ENCODE measurements at regions not wholly inside any gene's neighbourhood (a gene's known extent, or its start where the extent isn't known, plus 50 kb on each side); places are given as distances from the start of the nearest gene placed in this dataset.

DNA sequence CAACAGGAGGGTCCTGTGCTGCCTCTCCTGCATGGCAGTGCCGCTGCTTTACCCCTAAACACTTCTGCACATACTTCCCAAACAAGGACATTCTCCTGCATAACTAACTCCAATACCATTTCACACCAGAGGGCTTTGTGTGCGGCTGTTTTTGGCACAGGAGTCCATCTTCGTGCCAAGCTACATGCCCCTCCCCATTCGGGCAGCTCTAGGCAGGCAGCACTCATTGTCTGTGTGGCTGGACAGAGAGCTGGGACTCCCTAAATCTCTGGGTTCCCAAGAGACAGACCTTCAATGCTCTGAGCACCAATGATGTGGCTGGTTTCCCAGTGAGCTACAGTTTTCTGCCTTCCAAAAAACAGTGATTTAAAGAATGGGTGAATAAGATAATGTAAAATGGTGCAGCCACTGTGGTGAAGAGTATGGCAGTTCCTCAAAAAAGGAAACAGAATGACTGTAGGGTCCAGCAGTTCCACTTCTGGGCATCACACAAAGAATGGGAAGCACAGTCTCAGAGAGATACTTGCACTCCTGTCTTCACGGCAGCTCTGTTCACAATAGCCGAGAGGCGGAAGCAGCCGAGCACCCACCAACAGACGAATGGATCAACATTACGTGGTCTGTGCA is 80.3 kb upstream of the DUSP22 start:
- H3K36me3 ChIP-seq (ENCODE audit: insufficient read depth, low read length), result no peaks in the 10 kb centered on the region
- no peak overlapping the region for H3K27ac ChIP-seq (ENCODE audit: low read depth, low read length)
- no peaks in the 10 kb centered on the region for H3K9me3 ChIP-seq (ENCODE audit: low read length)
- H3K4me3 ChIP-seq (ENCODE audit: low read depth in 1 of 2, low read length in 2 of 2), result no peak overlapping the region
- H3K9ac ChIP-seq (ENCODE audit: low read length), result no peak overlapping the region
- no peaks in the 10 kb centered on the region for H3K4me1 ChIP-seq (ENCODE audit: insufficient read depth, low read length)
- H3K27me3 ChIP-seq (ENCODE audit: control insufficient read depth in 1 of 2, insufficient read depth in 2 of 2, low read length in 2 of 2), result peaks cover 0 to 7% of the 10 kb centered on the region in 2 donors

DNA sequence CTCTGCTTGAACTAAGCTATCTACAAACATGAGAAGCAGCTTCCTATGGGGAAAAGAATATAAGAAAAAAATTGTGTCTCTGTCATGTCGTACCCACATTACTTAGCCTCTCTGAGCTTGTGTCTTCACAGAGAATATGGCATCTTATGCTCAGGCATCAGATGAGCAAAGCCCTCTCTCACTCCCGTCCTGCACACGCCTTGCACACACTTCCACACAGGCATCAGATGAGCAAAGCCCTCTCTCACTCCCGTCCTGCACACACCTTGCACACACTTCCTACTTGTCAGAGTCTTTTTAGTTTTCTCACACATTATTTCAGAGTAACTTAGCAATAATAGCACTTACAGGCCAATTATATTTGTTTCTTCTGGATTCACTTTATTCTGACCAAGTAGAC is 79.0 kb upstream of the DUSP22 start:
- H3K27me3 ChIP-seq (ENCODE audit: control insufficient read depth in 1 of 2, insufficient read depth in 2 of 2, low read length in 2 of 2), result peaks cover 0 to 7% of the 10 kb centered on the region in 2 donors

DNA sequence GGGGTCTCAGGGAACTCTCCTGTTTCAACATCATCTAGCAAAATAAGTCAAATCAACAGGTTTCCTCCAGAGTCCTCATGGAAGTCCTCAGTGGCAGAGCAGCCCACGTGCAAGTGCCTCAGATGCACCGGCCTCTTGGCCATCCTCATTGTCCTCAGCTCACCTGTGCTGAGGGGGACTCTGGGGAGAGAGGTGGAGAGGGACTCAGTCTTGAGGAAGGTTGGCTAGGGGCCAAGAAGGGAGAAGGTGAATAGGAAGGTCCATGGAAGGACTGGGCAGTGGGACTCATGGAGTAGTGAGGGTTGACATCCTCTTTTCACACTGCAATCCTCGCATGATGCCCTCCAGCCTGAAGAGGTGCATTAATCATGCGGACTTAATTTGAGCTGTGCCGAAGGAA is 77.9 kb upstream of the DUSP22 start:
- no peaks in the 10 kb centered on the region for H3K9me3 ChIP-seq (ENCODE audit: low read length)
- H3K4me1 ChIP-seq (ENCODE audit: insufficient read depth, low read length), result no peaks in the 10 kb centered on the region
- no peak overlapping the region for H3K4me3 ChIP-seq (ENCODE audit: low read depth in 1 of 2, low read length in 2 of 2)
- no peak overlapping the region for H3K27ac ChIP-seq (ENCODE audit: low read depth, low read length)
- H3K27me3 ChIP-seq (ENCODE audit: control insufficient read depth in 1 of 2, insufficient read depth in 2 of 2, low read length in 2 of 2), result peaks cover 0 to 11% of the 10 kb centered on the region in 2 donors
- no peaks in the 10 kb centered on the region for H3K36me3 ChIP-seq (ENCODE audit: insufficient read depth, low read length)
- H3K9ac ChIP-seq (ENCODE audit: low read length), result no peak overlapping the region

More for the DNA sequence above, 79.0 kb upstream of the DUSP22 start:
- Histone ChIP-seq H3K4me3 (ENCODE audit: low read depth in 1 of 2, low read length in 2 of 2) (no peak overlapping the region), H3K9ac (ENCODE audit: low read length) (no peak overlapping the region), H3K4me1 (ENCODE audit: insufficient read depth, low read length) (no peaks in the 10 kb centered on the region), H3K36me3 (ENCODE audit: insufficient read depth, low read length) (no peaks in the 10 kb centered on the region), H3K27ac (ENCODE audit: low read depth, low read length) (no peak overlapping the region), H3K9me3 (ENCODE audit: low read length) (no peaks in the 10 kb centered on the region)

- Histone ChIP-seq H3K4me3 (ENCODE audit: low read depth in 1 of 2, low read length in 2 of 2) (no peak overlapping the region), H3K9me3 (ENCODE audit: low read length) (no peaks in the 10 kb centered on the region), H3K9ac (ENCODE audit: low read length) (no peak overlapping the region), H3K4me1 (ENCODE audit: insufficient read depth, low read length) (no peaks in the 10 kb centered on the region), H3K36me3 (ENCODE audit: insufficient read depth, low read length) (no peaks in the 10 kb centered on the region), H3K27me3 (ENCODE audit: control insufficient read depth in 1 of 2, insufficient read depth in 2 of 2, low read length in 2 of 2) (peaks cover 0 to 9% of the 10 kb centered on the region in 2 donors), H3K27ac (ENCODE audit: low read depth, low read length) (no peak overlapping the region)
Observed at GRCh38 chr6:215335-216034, 76.8 kb upstream of the DUSP22 start.

DNA sequence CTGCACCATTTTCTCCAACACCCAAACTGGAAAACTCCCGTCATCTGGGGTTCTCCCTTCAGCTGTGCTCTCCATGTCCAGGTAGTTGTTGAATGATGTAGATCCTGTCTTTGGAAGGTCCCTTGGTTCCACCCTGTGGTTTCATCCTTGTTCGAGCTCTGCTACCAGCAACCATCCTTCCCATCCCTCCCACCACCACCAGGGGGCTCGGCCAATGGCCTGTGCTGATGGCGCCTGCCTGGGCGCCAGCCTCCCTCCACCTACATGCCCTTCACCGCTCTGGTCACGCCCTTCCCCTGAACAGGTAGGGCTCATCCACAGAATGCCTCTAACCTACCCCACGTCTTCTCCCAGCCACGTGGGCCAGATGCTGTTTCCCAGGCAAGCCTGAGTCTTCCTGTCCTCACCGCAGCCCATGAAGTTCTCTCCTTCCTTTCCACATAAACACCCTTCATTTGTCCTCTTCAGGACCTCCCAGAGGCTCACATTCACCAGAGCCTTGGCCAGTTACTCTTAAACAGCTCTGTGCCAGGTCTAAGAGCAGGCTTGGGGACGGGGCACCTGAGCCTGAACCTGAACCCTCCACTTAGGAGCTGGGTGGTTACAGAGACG is 75.1 kb upstream of the DUSP22 start:
- no peaks in the 10 kb centered on the region for H3K4me1 ChIP-seq (ENCODE audit: insufficient read depth, low read length)
- no peak overlapping the region for H3K9ac ChIP-seq (ENCODE audit: low read length)
- H3K9me3 ChIP-seq (ENCODE audit: low read length), result no peaks in the 10 kb centered on the region
- no peaks in the 10 kb centered on the region for H3K36me3 ChIP-seq (ENCODE audit: insufficient read depth, low read length)
- peaks cover 0 to 5% of the 10 kb centered on the region in 2 donors for H3K27me3 ChIP-seq (ENCODE audit: control insufficient read depth in 1 of 2, insufficient read depth in 2 of 2, low read length in 2 of 2)
- no peak overlapping the region for H3K4me3 ChIP-seq (ENCODE audit: low read depth in 1 of 2, low read length in 2 of 2)
- no peak overlapping the region for H3K27ac ChIP-seq (ENCODE audit: low read depth, low read length)

- H3K4me3 ChIP-seq (ENCODE audit: low read depth in 1 of 2, low read length in 2 of 2), result no peak overlapping the region
- no peak overlapping the region for H3K27ac ChIP-seq (ENCODE audit: low read depth, low read length)
Observed at GRCh38 chr6:218153-219018, 73.9 kb upstream of the DUSP22 start.

DNA sequence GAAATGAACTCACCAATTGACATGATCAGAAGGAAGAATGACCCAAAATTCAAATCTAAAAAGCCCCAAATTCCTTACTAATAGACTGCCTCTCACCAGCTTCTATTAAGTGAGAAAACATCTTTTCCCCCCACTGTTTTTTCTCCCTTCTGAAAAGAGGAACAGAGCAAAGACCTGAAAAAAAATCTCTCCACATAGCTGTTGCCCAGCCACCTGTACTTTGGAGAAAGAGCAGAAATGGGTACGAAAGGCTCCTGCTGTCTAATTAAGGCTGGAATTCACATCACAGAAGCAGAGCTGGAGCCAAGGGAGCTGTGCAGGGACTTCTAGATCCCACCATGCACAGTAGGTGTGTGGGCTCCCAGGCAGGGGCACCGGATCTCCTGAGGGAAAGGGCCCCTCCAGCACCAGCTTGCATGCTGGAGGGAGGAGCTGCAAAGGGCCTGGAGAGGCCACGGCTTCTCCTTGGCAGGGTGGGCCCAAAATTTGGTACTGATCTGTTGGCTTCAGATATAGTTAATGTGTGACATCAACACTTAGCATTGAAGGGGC is 73.2 kb upstream of the DUSP22 start:
- H3K36me3 ChIP-seq (ENCODE audit: insufficient read depth, low read length), result no peaks in the 10 kb centered on the region
- no peaks in the 10 kb centered on the region for H3K9me3 ChIP-seq (ENCODE audit: low read length)
- H3K4me3 ChIP-seq (ENCODE audit: low read depth in 1 of 2, low read length in 2 of 2), result no peak overlapping the region
- no peak overlapping the region for H3K9ac ChIP-seq (ENCODE audit: low read length)
- no peaks in the 10 kb centered on the region for H3K4me1 ChIP-seq (ENCODE audit: insufficient read depth, low read length)
- H3K27ac ChIP-seq (ENCODE audit: low read depth, low read length), result no peak overlapping the region
- H3K27me3 ChIP-seq (ENCODE audit: control insufficient read depth in 1 of 2, insufficient read depth in 2 of 2, low read length in 2 of 2), result peaks cover 0 to 5% of the 10 kb centered on the region in 2 donors

More at GRCh38 chr6:218153-219018, 73.9 kb upstream of the DUSP22 start:
- Histone ChIP-seq H3K9me3 (ENCODE audit: low read length) (no peaks in the 10 kb centered on the region), H3K27me3 (ENCODE audit: control insufficient read depth in 1 of 2, insufficient read depth in 2 of 2, low read length in 2 of 2) (peaks cover 0 to 5% of the 10 kb centered on the region in 2 donors), H3K36me3 (ENCODE audit: insufficient read depth, low read length) (no peaks in the 10 kb centered on the region), H3K9ac (ENCODE audit: low read length) (no peak overlapping the region), H3K4me1 (ENCODE audit: insufficient read depth, low read length) (no peaks in the 10 kb centered on the region)

DNA sequence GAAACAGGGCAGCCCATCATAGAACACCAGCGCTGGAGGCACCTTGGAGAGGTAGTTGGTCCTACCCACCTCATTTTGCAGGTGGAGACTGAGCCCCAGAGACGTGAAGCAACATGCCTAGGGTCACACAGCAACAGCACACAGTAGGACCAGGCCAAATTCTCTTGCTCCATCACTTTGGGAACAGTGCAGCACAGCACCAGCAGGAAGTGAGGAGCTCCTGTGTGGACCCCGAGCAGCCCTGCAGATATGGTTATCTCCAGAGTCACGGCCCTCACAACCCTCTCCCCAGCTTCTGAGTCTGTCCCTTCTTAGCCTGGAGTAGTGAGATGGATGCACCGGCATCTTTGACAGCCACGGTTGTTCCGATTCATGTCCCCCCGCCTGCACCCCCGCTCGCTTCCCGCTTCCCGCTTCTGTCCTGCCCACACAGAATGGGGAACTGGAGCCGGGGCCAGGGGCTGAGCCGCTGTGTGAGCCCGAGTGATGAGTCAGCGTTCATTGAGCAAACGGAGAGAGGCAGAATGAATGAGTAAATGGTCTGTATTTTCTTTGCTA is 72.6 kb upstream of the DUSP22 start:
- Histone ChIP-seq H3K27ac (ENCODE audit: low read depth, low read length) (no peak overlapping the region), H3K36me3 (ENCODE audit: insufficient read depth, low read length) (no peaks in the 10 kb centered on the region), H3K27me3 (ENCODE audit: control insufficient read depth in 1 of 2, insufficient read depth in 2 of 2, low read length in 2 of 2) (peaks cover 0 to 5% of the 10 kb centered on the region in 2 donors), H3K9ac (ENCODE audit: low read length) (no peak overlapping the region), H3K4me3 (ENCODE audit: low read depth in 1 of 2, low read length in 2 of 2) (no peak overlapping the region), H3K4me1 (ENCODE audit: insufficient read depth, low read length) (no peaks in the 10 kb centered on the region), H3K9me3 (ENCODE audit: low read length) (no peaks in the 10 kb centered on the region)

- Histone ChIP-seq H3K4me1 (ENCODE audit: insufficient read depth, low read length) (no peaks in the 10 kb centered on the region), H3K4me3 (ENCODE audit: low read depth in 1 of 2, low read length in 2 of 2) (no peak overlapping the region)
Observed at GRCh38 chr6:220312-220711, 72.0 kb upstream of the DUSP22 start.

GRCh38 chr6:220721-221475 is 71.4 kb upstream of the DUSP22 start:
- H3K9ac ChIP-seq (ENCODE audit: low read length), result no peak overlapping the region
- H3K9me3 ChIP-seq (ENCODE audit: low read length), result no peaks in the 10 kb centered on the region
- no peak overlapping the region for H3K4me3 ChIP-seq (ENCODE audit: low read depth in 1 of 2, low read length in 2 of 2)
- peaks cover 0 to 5% of the 10 kb centered on the region in 2 donors for H3K27me3 ChIP-seq (ENCODE audit: control insufficient read depth in 1 of 2, insufficient read depth in 2 of 2, low read length in 2 of 2)
- H3K36me3 ChIP-seq (ENCODE audit: insufficient read depth, low read length), result no peaks in the 10 kb centered on the region
- H3K4me1 ChIP-seq (ENCODE audit: insufficient read depth, low read length), result no peaks in the 10 kb centered on the region
- no peak overlapping the region for H3K27ac ChIP-seq (ENCODE audit: low read depth, low read length)

More at GRCh38 chr6:220312-220711, 72.0 kb upstream of the DUSP22 start:
- no peak overlapping the region for H3K9ac ChIP-seq (ENCODE audit: low read length)
- peaks cover 0 to 5% of the 10 kb centered on the region in 2 donors for H3K27me3 ChIP-seq (ENCODE audit: control insufficient read depth in 1 of 2, insufficient read depth in 2 of 2, low read length in 2 of 2)
- no peak overlapping the region for H3K27ac ChIP-seq (ENCODE audit: low read depth, low read length)
- no peaks in the 10 kb centered on the region for H3K36me3 ChIP-seq (ENCODE audit: insufficient read depth, low read length)
- H3K9me3 ChIP-seq (ENCODE audit: low read length), result no peaks in the 10 kb centered on the region
